ENCODE measurements at regions not wholly inside any gene's neighbourhood (a gene's known extent, or its start where the extent isn't known, plus 50 kb on each side); places are given as distances from the start of the nearest gene placed in this dataset.

GRCh38 chr3:144466540-144466939 lies 494.9 kb downstream of the DIPK2A start:
- Histone ChIP-seq H3K4me2 (ENCODE audit: insufficient read depth, insufficient read length, low read length) (no peak overlapping the region), H2AK5ac (ENCODE audit: insufficient read length, low read length) (no peak overlapping the region), H3K23me2 (ENCODE audit: insufficient read length, low read depth, low read length, poor library complexity, severe bottlenecking) (no peaks in the 10 kb centered on the region), H3K18ac (ENCODE audit: insufficient read length, low read depth, low read length) (no peak overlapping the region), H4K8ac (replicated peaks; ENCODE audit: insufficient read length, low read depth, low read length) (no peak overlapping the region), H3K9me3 (ENCODE audit: control insufficient read depth, low read depth, low read length) (no peaks in the 10 kb centered on the region), H2BK120ac (ENCODE audit: low read depth, low read length, poor library complexity, severe bottlenecking) (no peak overlapping the region), H3K27me3 (ENCODE audit: insufficient read depth, low read length) (no peaks in the 10 kb centered on the region), H4K5ac (ENCODE audit: insufficient read length, low read depth, low read length) (no peak overlapping the region), H3K23ac (ENCODE audit: insufficient read length, low read depth, low read length) (no peak overlapping the region), H2BK20ac (ENCODE audit: low read depth, low read length, poor library complexity, severe bottlenecking) (no peak overlapping the region), H3T11ph (ENCODE audit: low read length) (no peak overlapping the region), H2BK12ac (ENCODE audit: insufficient read length, low read depth, low read length) (no peak overlapping the region), H3K14ac (ENCODE audit: insufficient read depth, low read length) (no peak overlapping the region), H3K79me1 (ENCODE audit: insufficient read depth, low read depth, low read length, poor library complexity, severe bottlenecking) (no peaks in the 10 kb centered on the region), H4K20me1 (ENCODE audit: control insufficient read depth, insufficient read depth, insufficient read length) (no peaks in the 10 kb centered on the region), H4K91ac (ENCODE audit: insufficient read length, low read depth, low read length) (no peak overlapping the region), H2BK5ac (ENCODE audit: insufficient read length, low read length) (no peak overlapping the region), H2AFZ (ENCODE audit: low read length) (no peak overlapping the region), H3K79me2 (ENCODE audit: insufficient read depth, low read length) (no peaks in the 10 kb centered on the region), H3K9ac (ENCODE audit: extremely low read depth, insufficient read length, low read length) (no peak overlapping the region), H3K4ac (ENCODE audit: low read depth, low read length) (no peak overlapping the region), H3K27ac (ENCODE audit: insufficient read length, low read depth, low read length) (no peak overlapping the region), H3K4me1 (ENCODE audit: insufficient read depth, low read length) (no peaks in the 10 kb centered on the region; the same call in 1 of the 2 replicates), H3K56ac (ENCODE audit: insufficient read length, low read depth, low read length) (no peak overlapping the region), H2BK15ac (ENCODE audit: low read depth, low read length) (no peak overlapping the region)
- WGBS (ENCODE audit: extremely low coverage, insufficient read length, low lambda C conversion rate): no CpG with 5 or more reads among the region's 2 CpGs
- no peak for TF ChIP-seq CTCF (conservative IDR thresholded peaks at IDR 0.05)
- H3K9me3 Mint-ChIP-seq: no peaks in the 10 kb centered on the region
- peaks cover 10 to 11% of the 10 kb centered on the region in 2 experiments for H3K4me1 Mint-ChIP-seq
- no peaks in the 10 kb centered on the region for H3K36me3 Mint-ChIP-seq (ENCODE audit: insufficient read depth in 1 of 3, low read depth in 3 of 3)
- DNase-seq: no peak
- H3K27ac Mint-ChIP-seq: no peak overlapping the region
- H3K27me3 Mint-ChIP-seq (ENCODE audit: low read depth): no peaks in the 10 kb centered on the region
- H3K4me3 Mint-ChIP-seq: no peak overlapping the region

Data from H9 (cell line).